OCI-LY7 (cell line): ENCODE measurements at regions not wholly inside any gene's neighbourhood (a gene's known extent, or its start where the extent isn't known, plus 50 kb on each side); places are given as distances from the start of the nearest gene placed in this dataset.

Source experiments
- CTCF ChIP-seq: fragments of 200-600 bp; sonication (generic); conservative IDR thresholded peaks from 2 replicates; pipeline ENCODE4 v1.5.1; 2014; ENCODE audit warnings: mild to moderate bottlenecking, antibody characterized with exemption, low read length, moderate library complexity, mixed read lengths
- EZH2phosphoT487 ChIP-seq: fragments of 200-600 bp; sonication (generic); IDR thresholded peaks from 2 replicates; pipeline ENCODE4 v1.6.1; 2018; ENCODE audit warnings: low read depth, borderline replicate concordance, mild to moderate bottlenecking, mixed run types, antibody characterized with exemption, low read length, moderate library complexity, mixed read lengths

- no peak for TF ChIP-seq CTCF
- TF ChIP-seq EZH2phosphoT487: no peak
Measured at GRCh38 chr2:118431165-118431517, 342.9 kb downstream of the INSIG2 start.
